B cell (primary cell): ENCODE measurements at regions not wholly inside any gene's neighbourhood (a gene's known extent, or its start where the extent isn't known, plus 50 kb on each side); places are given as distances from the start of the nearest gene placed in this dataset.

Source experiments
- ATAC-seq: fragments of 200-7000 bp; cut with Tn5 transposase; one replicate; pipeline ENCODE4 v1.10.0; 2021; ENCODE audit warnings: low read depth, mild to moderate bottlenecking, moderate number of reproducible peaks, moderate library complexity
- CTCF ChIA-PET: fragments of 350-600 bp; sonication (Branson Sonifier 250); formaldehyde crosslinking; loops from one replicate; lab custom pipeline; 2021; ENCODE audit warnings: antibody characterized with exemption, inconsistent platforms; lab: Charles Lee
- POLR2A ChIA-PET: fragments of 350-600 bp; sonication (Branson Sonifier 250); formaldehyde crosslinking; loops from one replicate; lab custom pipeline; 2021; ENCODE audit warnings: antibody characterized with exemption; lab: Charles Lee
- DNase-seq: peaks from one replicate; pipeline ENCODE4 v3.0.0; 2013
- H2AFZ ChIP-seq: 2 replicates; pipeline ENCODE4 v1.6.1; 2012; ENCODE audit warnings: mild to moderate bottlenecking, low read depth, low read length; ENCODE audit not compliant: insufficient read depth, poor library complexity, severe bottlenecking
- H3K27ac ChIP-seq, 2 donors: 1 replicate in 1 of 2; 2 replicates in 1 of 2; pipeline ENCODE4 v1.5.1; 2012 to 2013; ENCODE audit warnings: low read length in 2 of 2, mild to moderate bottlenecking in 2 of 2, moderate library complexity in 1 of 2
- H3K27me3 ChIP-seq, 4 experiments: fragments of 200-600 bp in 1 of 4; sonication (generic) in 1 of 4; replicated peaks in 1 of 4; 1 replicate in 2 of 4; 2 replicates in 2 of 4; pipeline versions ENCODE4 v1.6.1 to v1.7.0; 2013 to 2016; ENCODE audit warnings: low read length in 3 of 4, mild to moderate bottlenecking in 2 of 4, mixed read lengths in 1 of 4, moderate library complexity in 1 of 4; ENCODE audit not compliant: insufficient read depth in 4 of 4, control insufficient read depth in 3 of 4; ENCODE audit errors: control extremely low read depth in 1 of 4
- H3K36me3 ChIP-seq, 2 experiments: replicated peaks in 1 of 2; 1 replicate in 1 of 2; 2 replicates in 1 of 2; pipeline versions ENCODE4 v1.6.1 to v1.7.1; 2013; ENCODE audit warnings: low read length in 1 of 2; ENCODE audit not compliant: insufficient read depth in 2 of 2, control insufficient read depth in 1 of 2; ENCODE audit errors: control extremely low read depth in 1 of 2, extremely low read depth in 1 of 2
- H3K4me1 ChIP-seq, 2 donors: fragments of 200-600 bp in 1 of 2; sonication (generic) in 1 of 2; 1 replicate in 1 of 2; 2 replicates in 1 of 2; pipeline versions ENCODE4 v1.5.1 to v1.6.1; 2013 to 2017; ENCODE audit warnings: low read length in 2 of 2; ENCODE audit not compliant: control insufficient read depth in 2 of 2, insufficient read depth in 2 of 2
- H3K4me2 ChIP-seq: replicated peaks from 2 replicates; pipeline ENCODE3; 2012; ENCODE audit warnings: mild to moderate bottlenecking, low read depth, low read length; ENCODE audit not compliant: poor library complexity, severe bottlenecking
- H3K4me3 ChIP-seq, 5 experiments: fragments of 200-600 bp in 1 of 5; sonication (generic) in 1 of 5; 1 replicate in 3 of 5; 2 replicates in 2 of 5; pipeline versions ENCODE4 v1.5.1 to v1.7.0; 2011 to 2016; ENCODE audit warnings: low read length in 4 of 5, mild to moderate bottlenecking in 4 of 5, low read depth in 2 of 5, control low read depth in 1 of 5, moderate library complexity in 1 of 5; ENCODE audit not compliant: insufficient read depth in 1 of 5; ENCODE audit errors: control extremely low read depth in 1 of 5, extremely low read depth in 1 of 5
- H3K79me2 ChIP-seq: fragments of 200-600 bp; sonication (generic); one replicate; pipeline ENCODE4 v1.6.0; 2016; ENCODE audit warnings: low read length; ENCODE audit not compliant: control insufficient read depth, insufficient read depth
- H3K9ac ChIP-seq: fragments of 200-600 bp; sonication (generic); 2 replicates; pipeline ENCODE4 v1.6.1; 2017; ENCODE audit warnings: mild to moderate bottlenecking, low read length, moderate library complexity
- H3K9me3 ChIP-seq, 3 donors: one replicate each; pipeline versions ENCODE4 v1.6.1 to v1.7.1; 2013; ENCODE audit warnings: low read length in 2 of 3; ENCODE audit not compliant: control insufficient read depth in 2 of 3, insufficient read depth in 1 of 3; ENCODE audit errors: control extremely low read depth in 1 of 3
- H4K20me1 ChIP-seq: 2 replicates; pipeline ENCODE4 v1.6.0; 2012; ENCODE audit warnings: mild to moderate bottlenecking, low read length; ENCODE audit not compliant: insufficient read depth, control insufficient read depth, poor library complexity, severe bottlenecking
- H3K27ac Mint-ChIP-seq: one replicate; pipeline ENCODE4 v1.8.0; 2021; ENCODE audit warnings: mixed read lengths
- H3K27me3 Mint-ChIP-seq: one replicate; pipeline ENCODE4 v1.8.0; 2021; ENCODE audit warnings: mixed read lengths
- H3K4me1 Mint-ChIP-seq: one replicate; pipeline ENCODE4 v1.8.0; 2021; ENCODE audit warnings: mixed read lengths
- H3K4me3 Mint-ChIP-seq: one replicate; pipeline ENCODE4 v1.8.0; 2021; ENCODE audit warnings: mixed read lengths
- H3K9me3 Mint-ChIP-seq: one replicate; pipeline ENCODE4 v1.8.0; 2022; ENCODE audit warnings: mixed read lengths; ENCODE audit not compliant: insufficient read depth
- CTCF ChIP-seq: fragments of 200-600 bp; IDR thresholded peaks from one replicate; pipeline ENCODE4 v1.8.0; 2022; ENCODE audit warnings: antibody characterized with exemption, mild to moderate bottlenecking
- EZH2 ChIP-seq: IDR thresholded peaks from 2 replicates; pipeline ENCODE4 v1.6.1; 2012; ENCODE audit warnings: borderline replicate concordance, low read depth, mild to moderate bottlenecking, moderate library complexity, low read length; ENCODE audit not compliant: insufficient read depth, poor library complexity, severe bottlenecking
- WGBS: methylation state at CpG from one replicate; pipeline ENCODE4 v1.1.5; 2013; ENCODE audit warnings: missing lambda C conversion rate; ENCODE audit not compliant: insufficient coverage; 5-methylcytosine and 5-hydroxymethylcytosine counted together
- intact Hi-C: fragments of 100-400 bp; cut with micrococcal nuclease; formaldehyde crosslinking; loops from one replicate; pipeline ENCODE4 v1.10.0; 2022

DNA sequence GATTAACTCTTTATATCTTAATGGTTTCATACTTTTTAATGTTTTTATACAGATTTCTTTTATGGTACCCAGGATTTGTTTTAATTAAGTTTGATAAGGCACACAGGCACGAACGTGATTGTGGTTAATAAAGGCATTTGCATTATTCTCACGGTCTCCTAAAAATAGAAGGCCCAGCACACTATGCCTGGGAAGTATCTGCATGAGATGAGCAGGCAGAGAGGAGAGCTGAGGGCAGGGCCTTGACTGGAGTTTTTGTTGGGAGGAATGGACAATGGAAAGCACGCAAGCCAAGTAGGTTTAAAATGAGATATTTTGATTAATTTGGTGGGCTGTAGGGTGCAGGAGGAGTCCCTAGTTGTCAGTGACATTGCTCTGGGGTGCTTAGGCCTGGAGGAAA, 1714.3 kb upstream of the PCDH7 start:
- Mint-ChIP-seq H3K9me3 (peaks cover under 1% of the 10 kb centered on the region), H3K27me3 (no peaks in the 10 kb centered on the region), H3K4me1 (no peaks in the 10 kb centered on the region), H3K4me3 (no peak overlapping the region), H3K27ac (no peak overlapping the region)
- no peak overlapping the region for H3K27ac ChIP-seq
- WGBS = 90% methylated on average over 4 of the region's 4 CpGs
- no peak overlapping the region for H3K4me3 ChIP-seq
- H3K4me1 ChIP-seq = no peaks in the 10 kb centered on the region
- H3K36me3 ChIP-seq = no peaks in the 10 kb centered on the region
- ChIA-PET CTCF (no interaction called here), POLR2A (no interaction called here)
- no peak for DNase-seq
- H3K79me2 ChIP-seq = no peaks in the 10 kb centered on the region
- TF ChIP-seq CTCF (no peak), EZH2 (no peak)
- no peak for ATAC-seq
- H3K27me3 ChIP-seq = no peaks in the 10 kb centered on the region
- H3K9ac ChIP-seq = no peak overlapping the region
- H3K4me2 ChIP-seq = no peak overlapping the region
- H4K20me1 ChIP-seq = no peaks in the 10 kb centered on the region
- H2AFZ ChIP-seq = no peak overlapping the region
- intact Hi-C loops = no loop called here
- no peaks in the 10 kb centered on the region for H3K9me3 ChIP-seq

DNA sequence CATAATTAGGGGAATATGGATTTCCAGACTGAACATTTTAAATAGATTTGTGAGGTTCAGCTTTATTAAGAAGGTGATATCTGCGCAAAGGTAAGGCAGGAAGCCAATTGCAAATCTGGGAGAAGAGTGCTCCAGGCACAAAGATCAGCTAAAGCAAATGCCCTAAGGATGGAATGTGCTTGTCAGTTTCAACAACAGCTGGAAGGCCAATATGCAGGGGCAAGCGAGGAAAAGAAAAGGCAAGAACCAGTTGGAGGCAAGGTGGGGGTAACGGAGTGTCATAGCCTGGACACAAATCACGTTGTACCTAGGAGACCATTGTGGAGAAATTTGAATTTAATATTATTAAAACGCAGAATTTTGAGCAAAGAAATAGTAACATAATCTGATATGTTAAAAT, 1710.3 kb upstream of the PCDH7 start:
- intact Hi-C loops = no loop called here
- Histone ChIP-seq H3K36me3 (no peaks in the 10 kb centered on the region), H3K9me3 (no peaks in the 10 kb centered on the region), H3K27ac (no peak overlapping the region), H3K4me2 (no peak overlapping the region), H3K9ac (no peak overlapping the region), H4K20me1 (no peaks in the 10 kb centered on the region), H3K27me3 (no peaks in the 10 kb centered on the region), H2AFZ (no peak overlapping the region), H3K4me1 (no peaks in the 10 kb centered on the region), H3K79me2 (no peaks in the 10 kb centered on the region), H3K4me3 (no peak overlapping the region)
- Mint-ChIP-seq H3K4me3 (no peak overlapping the region), H3K4me1 (no peaks in the 10 kb centered on the region), H3K9me3 (peaks cover 2% of the 10 kb centered on the region), H3K27me3 (no peaks in the 10 kb centered on the region), H3K27ac (no peak overlapping the region)
- WGBS = 100% methylated on average over 1 of the region's 5 CpGs
- ATAC-seq (no peak), DNase-seq (no peak)
- POLR2A ChIA-PET = no interaction called here
- no peak for TF ChIP-seq CTCF
- no peak for TF ChIP-seq EZH2
- CTCF ChIA-PET = no interaction called here
